ENCODE measurements at regions not wholly inside any gene's neighbourhood (a gene's known extent, or its start where the extent isn't known, plus 50 kb on each side); places are given as distances from the start of the nearest gene placed in this dataset.
"Not testable (repeated sequence)": the region's sequence is repeated elsewhere in the genome, so short reads cannot be mapped to it uniquely, and the experiment has no call there.

DNA sequence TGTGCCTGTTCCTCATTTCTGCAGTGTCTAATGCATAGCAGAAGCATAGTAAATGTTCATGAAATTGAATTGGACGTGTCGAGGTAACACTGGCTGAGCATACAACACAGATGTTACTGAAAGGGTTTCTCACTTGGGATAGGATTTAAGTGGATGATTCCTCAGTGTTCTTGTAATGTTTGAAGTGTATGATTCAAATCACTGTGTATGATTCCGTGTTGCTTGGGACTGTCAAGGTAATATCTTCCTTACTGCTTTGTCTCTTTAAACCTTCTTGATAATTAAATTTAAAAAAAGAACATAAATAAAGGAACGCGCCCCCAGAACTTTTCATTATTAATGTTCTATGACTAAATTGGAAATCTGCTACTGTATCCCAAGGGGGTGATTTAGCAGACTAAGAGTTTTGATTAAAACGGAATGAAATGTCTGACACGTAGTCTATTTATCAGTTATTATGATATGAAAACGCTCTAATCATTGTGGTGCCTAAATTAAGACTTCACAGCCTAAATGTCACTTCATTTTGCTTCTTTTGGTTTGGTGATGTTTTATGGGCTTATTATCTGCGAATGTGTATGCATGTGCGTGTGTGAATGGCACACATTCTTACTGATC, 696.9 kb upstream of the EPHA5 start:
- H3K9me3 ChIP-seq (ENCODE audit: insufficient read depth, low read length), result no peaks in the 10 kb centered on the region
- H3K27me3 ChIP-seq (ENCODE audit: insufficient read depth, insufficient read length), result no peaks in the 10 kb centered on the region
- H3K4me1 ChIP-seq (ENCODE audit: insufficient read depth, insufficient read length), result no peaks in the 10 kb centered on the region
- no peak overlapping the region for H3K9ac ChIP-seq (ENCODE audit: insufficient read length, low read depth)
- DNase-seq (ENCODE audit: low read depth, low spot score), result no peak
- TF ChIP-seq SUZ12 (IDR thresholded peaks at IDR 0.05; ENCODE audit: extremely low read depth, insufficient read depth, insufficient read length), result no peak
- TF ChIP-seq YY1 (IDR thresholded peaks at IDR 0.05; ENCODE audit: insufficient read depth, insufficient read length), result no peak
- TF ChIP-seq ZNF274 (IDR thresholded peaks at IDR 0.05; ENCODE audit: low read depth, low read length), result no peak
- no peak overlapping the region for H3K4me3 ChIP-seq (ENCODE audit: insufficient read length, low read depth)
- no peaks in the 10 kb centered on the region for H3K36me3 ChIP-seq (ENCODE audit: insufficient read depth, insufficient read length, low read length)

DNA sequence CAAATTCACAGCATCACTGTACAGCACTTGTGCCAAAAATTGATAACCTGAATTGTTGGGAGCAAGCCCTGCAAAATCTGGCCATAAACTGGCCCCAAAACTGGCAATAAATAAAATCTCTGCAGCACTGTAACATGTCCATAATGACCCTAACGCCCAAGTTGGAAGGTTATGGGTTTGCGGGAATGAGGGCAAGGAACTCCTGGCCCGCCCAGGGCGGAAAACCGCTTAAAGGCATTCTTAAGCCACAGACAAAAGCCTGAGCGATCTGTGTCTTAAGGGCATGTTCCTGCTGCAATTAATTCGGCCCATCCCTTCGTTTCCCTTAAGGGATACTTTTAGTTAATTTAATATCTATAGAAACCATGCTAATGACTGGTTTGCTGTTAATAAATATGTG, 690.1 kb upstream of the EPHA5 start:
- not testable (repeated sequence) for H3K9me3 ChIP-seq (ENCODE audit: insufficient read depth, low read length); H3K4me1 ChIP-seq (ENCODE audit: insufficient read depth, insufficient read length); H3K27me3 ChIP-seq (ENCODE audit: insufficient read depth, insufficient read length); H3K36me3 ChIP-seq (ENCODE audit: insufficient read depth, insufficient read length, low read length); H3K4me3 ChIP-seq (ENCODE audit: insufficient read length, low read depth); DNase-seq (ENCODE audit: low read depth, low spot score); H3K9ac ChIP-seq (ENCODE audit: insufficient read length, low read depth)

GRCh38 chr4:66357316-66357715, 687.0 kb upstream of the EPHA5 start:
- Histone ChIP-seq H3K27me3 (ENCODE audit: insufficient read depth, insufficient read length) (no peaks in the 10 kb centered on the region), H3K4me3 (ENCODE audit: insufficient read length, low read depth) (no peak overlapping the region), H3K9ac (ENCODE audit: insufficient read length, low read depth) (no peak overlapping the region), H3K36me3 (ENCODE audit: insufficient read depth, insufficient read length, low read length) (no peaks in the 10 kb centered on the region), H3K4me1 (ENCODE audit: insufficient read depth, insufficient read length) (no peaks in the 10 kb centered on the region), H3K9me3 (ENCODE audit: insufficient read depth, low read length) (no peaks in the 10 kb centered on the region)
- DNase-seq (ENCODE audit: low read depth, low spot score), result no peak
- TF ChIP-seq SUZ12 (IDR thresholded peaks at IDR 0.05; ENCODE audit: extremely low read depth, insufficient read depth, insufficient read length) (no peak), ZNF274 (IDR thresholded peaks at IDR 0.05; ENCODE audit: low read depth, low read length) (no peak), YY1 (IDR thresholded peaks at IDR 0.05; ENCODE audit: insufficient read depth, insufficient read length) (no peak)

GRCh38 chr4:66355328-66355727, 685.0 kb upstream of the EPHA5 start:
- TF ChIP-seq YY1 (IDR thresholded peaks at IDR 0.05; ENCODE audit: insufficient read depth, insufficient read length) (no peak), SUZ12 (IDR thresholded peaks at IDR 0.05; ENCODE audit: extremely low read depth, insufficient read depth, insufficient read length) (no peak), ZNF274 (IDR thresholded peaks at IDR 0.05; ENCODE audit: low read depth, low read length) (no peak)
- no peak for DNase-seq (ENCODE audit: low read depth, low spot score)
- Histone ChIP-seq H3K36me3 (ENCODE audit: insufficient read depth, insufficient read length, low read length) (no peaks in the 10 kb centered on the region), H3K9me3 (ENCODE audit: insufficient read depth, low read length) (no peaks in the 10 kb centered on the region), H3K4me3 (ENCODE audit: insufficient read length, low read depth) (no peak overlapping the region), H3K4me1 (ENCODE audit: insufficient read depth, insufficient read length) (no peaks in the 10 kb centered on the region), H3K9ac (ENCODE audit: insufficient read length, low read depth) (no peak overlapping the region), H3K27me3 (ENCODE audit: insufficient read depth, insufficient read length) (no peaks in the 10 kb centered on the region)

- Histone ChIP-seq H3K4me3 (ENCODE audit: insufficient read length, low read depth) (no peak overlapping the region), H3K4me1 (ENCODE audit: insufficient read depth, insufficient read length) (no peaks in the 10 kb centered on the region), H3K9me3 (ENCODE audit: insufficient read depth, low read length) (no peaks in the 10 kb centered on the region), H3K27me3 (ENCODE audit: insufficient read depth, insufficient read length) (no peaks in the 10 kb centered on the region), H3K9ac (ENCODE audit: insufficient read length, low read depth) (no peak overlapping the region), H3K36me3 (ENCODE audit: insufficient read depth, insufficient read length, low read length) (no peaks in the 10 kb centered on the region)
- DNase-seq (ENCODE audit: low read depth, low spot score), result no peak
- TF ChIP-seq ZNF274 (IDR thresholded peaks at IDR 0.05; ENCODE audit: low read depth, low read length), result no peak
Observed at GRCh38 chr4:66351761-66352160, 681.5 kb upstream of the EPHA5 start.

- no peaks in the 10 kb centered on the region for H3K4me1 ChIP-seq (ENCODE audit: insufficient read depth, insufficient read length)
- TF ChIP-seq SUZ12 (IDR thresholded peaks at IDR 0.05; ENCODE audit: extremely low read depth, insufficient read depth, insufficient read length) (no peak), ZNF274 (IDR thresholded peaks at IDR 0.05; ENCODE audit: low read depth, low read length) (no peak), YY1 (IDR thresholded peaks at IDR 0.05; ENCODE audit: insufficient read depth, insufficient read length) (no peak)
Observed at GRCh38 chr4:66340286-66340893, 670.1 kb upstream of the EPHA5 start.

GRCh38 chr4:66339007-66339406, 668.7 kb upstream of the EPHA5 start:
- no peak for TF ChIP-seq ZNF274 (IDR thresholded peaks at IDR 0.05; ENCODE audit: low read depth, low read length)
- no peak for TF ChIP-seq YY1 (IDR thresholded peaks at IDR 0.05; ENCODE audit: insufficient read depth, insufficient read length)
- no peak for TF ChIP-seq SUZ12 (IDR thresholded peaks at IDR 0.05; ENCODE audit: extremely low read depth, insufficient read depth, insufficient read length)
- Histone ChIP-seq H3K4me1 (ENCODE audit: insufficient read depth, insufficient read length) (no peaks in the 10 kb centered on the region), H3K4me3 (ENCODE audit: insufficient read length, low read depth) (no peak overlapping the region), H3K36me3 (ENCODE audit: insufficient read depth, insufficient read length, low read length) (no peaks in the 10 kb centered on the region), H3K27me3 (ENCODE audit: insufficient read depth, insufficient read length) (no peaks in the 10 kb centered on the region), H3K9me3 (ENCODE audit: insufficient read depth, low read length) (peaks cover 8% of the 10 kb centered on the region), H3K9ac (ENCODE audit: insufficient read length, low read depth) (no peak overlapping the region)
- no peak for DNase-seq (ENCODE audit: low read depth, low spot score)

More at GRCh38 chr4:66340286-66340893, 670.1 kb upstream of the EPHA5 start:
- DNase-seq (ENCODE audit: low read depth, low spot score), result no peak
- H3K27me3 ChIP-seq (ENCODE audit: insufficient read depth, insufficient read length), result no peaks in the 10 kb centered on the region
- H3K36me3 ChIP-seq (ENCODE audit: insufficient read depth, insufficient read length, low read length), result no peaks in the 10 kb centered on the region
- H3K9me3 ChIP-seq (ENCODE audit: insufficient read depth, low read length), result peaks cover 8% of the 10 kb centered on the region
- no peak overlapping the region for H3K4me3 ChIP-seq (ENCODE audit: insufficient read length, low read depth)
- H3K9ac ChIP-seq (ENCODE audit: insufficient read length, low read depth), result no peak overlapping the region

Measured in NT2/D1 (cell line).